ENCODE measurements at regions not wholly inside any gene's neighbourhood (a gene's known extent, or its start where the extent isn't known, plus 50 kb on each side); places are given as distances from the start of the nearest gene placed in this dataset.
"Not testable (repeated sequence)": the region's sequence is repeated elsewhere in the genome, so short reads cannot be mapped to it uniquely, and the experiment has no call there.

- peaks cover 3% of the 10 kb centered on the region for H3K9me3 Mint-ChIP-seq
- no peak overlapping the region for H3K27ac Mint-ChIP-seq
- no peak for DNase-seq
- H3K4me3 Mint-ChIP-seq = no peak overlapping the region
- no peaks in the 10 kb centered on the region for H3K27me3 Mint-ChIP-seq
- ChIA-PET POLR2A (no interaction called here), CTCF (no interaction called here)
- no peaks in the 10 kb centered on the region for H3K36me3 Mint-ChIP-seq (ENCODE audit: low read depth)
- H3K4me1 Mint-ChIP-seq = no peaks in the 10 kb centered on the region
Measured at GRCh38 chr10:23892296-23892695, 316.6 kb upstream of the KIAA1217 start.

GRCh38 chr10:23897267-23897666 lies 311.7 kb upstream of the KIAA1217 start:
- peaks cover 6% of the 10 kb centered on the region for H3K9me3 Mint-ChIP-seq
- ChIA-PET POLR2A (no interaction called here), CTCF (no interaction called here)
- no peaks in the 10 kb centered on the region for H3K36me3 Mint-ChIP-seq (ENCODE audit: low read depth)
- H3K4me1 Mint-ChIP-seq = no peaks in the 10 kb centered on the region
- no peak for DNase-seq
- no peak overlapping the region for H3K4me3 Mint-ChIP-seq
- no peaks in the 10 kb centered on the region for H3K27me3 Mint-ChIP-seq
- no peak overlapping the region for H3K27ac Mint-ChIP-seq

DNA sequence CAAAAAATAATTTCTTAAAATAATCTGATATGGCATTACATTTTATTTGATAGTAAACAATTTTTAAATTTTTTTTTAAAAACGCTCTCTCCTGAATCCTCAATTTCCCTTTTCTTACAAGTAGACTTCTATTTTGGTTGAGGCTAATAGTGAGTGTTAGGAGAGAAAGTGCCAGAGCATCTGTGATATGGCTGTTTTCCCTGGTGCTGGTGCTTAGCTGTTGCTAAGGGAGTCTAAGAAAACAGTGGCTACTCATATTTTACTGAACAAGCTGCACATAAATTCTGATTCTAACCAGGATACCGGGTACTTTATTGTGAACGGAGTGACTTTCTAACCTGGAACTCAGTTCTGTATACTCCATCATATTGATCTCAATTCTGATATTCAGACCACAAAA lies 311.1 kb upstream of the KIAA1217 start:
- Mint-ChIP-seq H3K9me3 (peaks cover 6% of the 10 kb centered on the region), H3K27ac (no peak overlapping the region), H3K36me3 (ENCODE audit: low read depth) (no peaks in the 10 kb centered on the region), H3K27me3 (no peaks in the 10 kb centered on the region), H3K4me1 (no peaks in the 10 kb centered on the region), H3K4me3 (no peak overlapping the region)
- ChIA-PET POLR2A (no interaction called here), CTCF (no interaction called here)
- no peak for DNase-seq

DNA sequence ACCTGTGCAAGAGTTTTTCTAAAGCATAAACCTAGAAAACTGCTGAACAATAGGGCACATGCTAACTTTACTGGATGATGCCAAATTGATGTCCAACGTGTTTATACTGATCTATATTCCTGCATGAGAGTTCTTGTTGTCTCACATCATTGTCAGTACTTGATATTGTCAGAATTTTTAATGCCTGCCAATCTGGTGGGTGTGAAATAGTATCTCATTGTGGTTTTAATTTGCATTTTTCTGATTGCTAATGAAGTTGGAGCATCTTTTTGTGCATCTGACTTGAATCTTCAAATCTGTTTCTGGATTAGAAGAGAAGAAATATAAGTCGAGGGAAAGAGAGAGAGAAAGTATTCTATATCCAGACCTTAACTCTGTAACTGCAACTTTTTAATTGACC lies 309.8 kb upstream of the KIAA1217 start:
- peaks cover 6% of the 10 kb centered on the region for H3K9me3 Mint-ChIP-seq
- no peak overlapping the region for H3K4me3 Mint-ChIP-seq
- H3K4me1 Mint-ChIP-seq = no peaks in the 10 kb centered on the region
- no peaks in the 10 kb centered on the region for H3K36me3 Mint-ChIP-seq (ENCODE audit: low read depth)
- ChIA-PET CTCF (no interaction called here), POLR2A (no interaction called here)
- H3K27me3 Mint-ChIP-seq = no peaks in the 10 kb centered on the region
- no peak overlapping the region for H3K27ac Mint-ChIP-seq
- no peak for DNase-seq

GRCh38 chr10:23910291-23910690 lies 298.6 kb upstream of the KIAA1217 start:
- CTCF ChIA-PET = no interaction called here

DNA sequence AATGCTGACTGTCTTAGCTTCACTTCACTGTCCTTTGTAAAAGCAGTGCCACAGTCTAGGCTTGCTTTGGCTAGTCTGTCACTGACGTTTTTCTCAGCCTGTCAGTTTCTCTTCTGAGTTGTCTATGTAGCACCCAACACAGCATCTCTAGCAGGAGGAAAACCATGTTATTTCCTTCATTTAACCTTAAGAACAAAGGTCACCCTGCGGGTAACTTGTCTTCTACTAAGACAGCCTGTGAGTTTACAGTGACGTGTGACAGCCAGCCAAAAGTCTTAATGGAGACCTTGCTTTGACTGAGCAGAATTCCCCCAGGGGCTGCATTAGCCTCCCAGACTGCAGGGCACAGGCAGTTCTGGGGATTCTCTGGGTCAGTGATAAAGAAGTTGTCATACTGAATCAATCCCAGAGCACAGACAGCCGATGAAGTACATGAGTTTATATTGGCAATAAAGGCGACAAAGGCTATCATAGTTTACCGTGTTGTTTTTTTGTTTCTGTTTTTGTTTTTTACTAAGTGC lies 296.0 kb upstream of the KIAA1217 start:
- H3K9me3 Mint-ChIP-seq = peaks cover 4% of the 10 kb centered on the region
- no peak for DNase-seq
- H3K27ac Mint-ChIP-seq = no peak overlapping the region
- no peaks in the 10 kb centered on the region for H3K4me1 Mint-ChIP-seq
- POLR2A ChIA-PET = no interaction called here
- H3K36me3 Mint-ChIP-seq (ENCODE audit: low read depth) = no peaks in the 10 kb centered on the region
- CTCF ChIA-PET = no interaction called here
- no peak overlapping the region for H3K4me3 Mint-ChIP-seq
- no peaks in the 10 kb centered on the region for H3K27me3 Mint-ChIP-seq

More at GRCh38 chr10:23910291-23910690, 298.6 kb upstream of the KIAA1217 start:
- Mint-ChIP-seq H3K4me1 (no peaks in the 10 kb centered on the region), H3K36me3 (ENCODE audit: low read depth) (no peaks in the 10 kb centered on the region), H3K9me3 (peaks cover 4% of the 10 kb centered on the region), H3K27me3 (no peaks in the 10 kb centered on the region), H3K27ac (no peak overlapping the region), H3K4me3 (no peak overlapping the region)
- POLR2A ChIA-PET = no interaction called here
- DNase-seq = no peak

- ChIA-PET POLR2A (no interaction called here), CTCF (no interaction called here)
- Mint-ChIP-seq H3K4me1 (no peaks in the 10 kb centered on the region), H3K27me3 (no peaks in the 10 kb centered on the region), H3K27ac (no peak overlapping the region), H3K9me3 (no peaks in the 10 kb centered on the region), H3K36me3 (ENCODE audit: low read depth) (no peaks in the 10 kb centered on the region), H3K4me3 (no peak overlapping the region)
- no peak for DNase-seq
Measured at GRCh38 chr10:23914641-23915040, 294.3 kb upstream of the KIAA1217 start.

DNA sequence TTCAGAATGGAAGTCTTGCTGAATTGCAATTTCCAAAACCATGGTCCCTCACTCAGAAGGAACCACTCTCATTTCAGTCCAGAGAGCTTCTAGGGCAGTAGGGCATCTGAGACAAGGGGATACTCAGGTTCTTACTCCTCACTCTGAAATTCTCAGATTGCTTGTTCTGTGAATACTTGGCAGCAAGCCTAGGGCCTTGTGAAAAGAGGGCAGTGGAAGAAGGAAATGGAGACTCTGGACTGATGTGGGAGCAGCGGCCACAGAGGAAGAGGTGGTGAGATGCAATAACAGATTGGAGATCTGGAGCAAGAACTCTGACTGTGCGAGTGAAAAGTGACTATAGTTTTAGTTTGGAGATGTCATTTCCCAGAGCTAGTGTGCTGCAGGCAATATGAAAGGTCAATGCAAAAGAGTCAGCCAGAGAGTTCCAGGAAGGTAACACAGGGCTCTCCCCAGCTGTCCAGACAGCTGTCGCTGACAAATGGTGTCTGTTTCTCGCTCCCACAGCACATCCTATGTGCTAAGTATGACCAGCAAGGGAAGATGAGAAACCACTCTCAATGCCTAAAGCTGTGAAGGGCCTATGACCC lies 291.6 kb upstream of the KIAA1217 start:
- Mint-ChIP-seq H3K9me3 (no peaks in the 10 kb centered on the region), H3K27ac (no peak overlapping the region), H3K36me3 (ENCODE audit: low read depth) (no peaks in the 10 kb centered on the region), H3K4me3 (no peak overlapping the region), H3K27me3 (no peaks in the 10 kb centered on the region), H3K4me1 (no peaks in the 10 kb centered on the region)
- CTCF ChIA-PET = interaction anchor here (0.6 kb wide), 1 partner anchor 1044 kb away, joined by 3 read pairs; no protein-coding TSS in a partner anchor
- POLR2A ChIA-PET = no interaction called here
- DNase-seq = no peak

DNA sequence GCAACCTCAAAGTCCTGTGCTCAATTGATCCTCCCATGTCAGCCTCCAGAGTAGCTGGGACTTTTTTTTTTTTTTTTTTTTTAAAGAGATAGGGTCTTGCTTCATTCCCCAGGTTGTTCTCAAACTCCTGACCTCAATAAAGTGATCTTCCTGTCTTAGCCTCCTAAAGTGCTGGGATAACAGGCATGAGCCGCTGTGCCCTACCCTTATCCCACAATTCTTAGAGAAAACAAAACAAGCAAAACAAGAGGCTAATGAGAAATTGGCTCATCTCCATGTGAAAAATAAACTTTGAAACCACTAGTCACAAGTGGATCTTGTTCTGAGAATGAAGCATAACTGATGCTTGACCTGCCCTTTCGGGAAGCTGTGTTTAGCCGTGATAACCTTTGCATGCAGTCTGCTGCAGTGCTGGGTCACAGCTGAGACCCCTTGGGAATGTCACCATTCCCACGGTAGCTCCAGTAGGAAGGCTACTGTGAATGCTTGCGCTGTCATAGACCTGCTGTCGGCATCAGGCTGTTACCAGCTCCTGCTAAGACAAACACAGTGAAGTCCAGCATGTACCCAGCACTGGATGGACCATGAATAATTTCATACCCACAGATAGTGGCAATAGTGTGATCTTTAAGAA lies 290.7 kb upstream of the KIAA1217 start:
- DNase-seq = no peak
- Mint-ChIP-seq H3K9me3 (no peaks in the 10 kb centered on the region), H3K4me1 (no peaks in the 10 kb centered on the region), H3K27ac (no peak overlapping the region), H3K36me3 (ENCODE audit: low read depth) (no peaks in the 10 kb centered on the region), H3K4me3 (no peak overlapping the region), H3K27me3 (no peaks in the 10 kb centered on the region)
- ChIA-PET POLR2A (no interaction called here), CTCF (no interaction called here)

- Mint-ChIP-seq H3K27ac (no peak overlapping the region), H3K4me1 (no peaks in the 10 kb centered on the region), H3K9me3 (no peaks in the 10 kb centered on the region), H3K27me3 (no peaks in the 10 kb centered on the region), H3K36me3 (ENCODE audit: low read depth) (no peaks in the 10 kb centered on the region), H3K4me3 (no peak overlapping the region)
- DNase-seq = no peak
- ChIA-PET POLR2A (no interaction called here), CTCF (no interaction called here)
Measured at GRCh38 chr10:23918839-23919238, 290.1 kb upstream of the KIAA1217 start.

DNA sequence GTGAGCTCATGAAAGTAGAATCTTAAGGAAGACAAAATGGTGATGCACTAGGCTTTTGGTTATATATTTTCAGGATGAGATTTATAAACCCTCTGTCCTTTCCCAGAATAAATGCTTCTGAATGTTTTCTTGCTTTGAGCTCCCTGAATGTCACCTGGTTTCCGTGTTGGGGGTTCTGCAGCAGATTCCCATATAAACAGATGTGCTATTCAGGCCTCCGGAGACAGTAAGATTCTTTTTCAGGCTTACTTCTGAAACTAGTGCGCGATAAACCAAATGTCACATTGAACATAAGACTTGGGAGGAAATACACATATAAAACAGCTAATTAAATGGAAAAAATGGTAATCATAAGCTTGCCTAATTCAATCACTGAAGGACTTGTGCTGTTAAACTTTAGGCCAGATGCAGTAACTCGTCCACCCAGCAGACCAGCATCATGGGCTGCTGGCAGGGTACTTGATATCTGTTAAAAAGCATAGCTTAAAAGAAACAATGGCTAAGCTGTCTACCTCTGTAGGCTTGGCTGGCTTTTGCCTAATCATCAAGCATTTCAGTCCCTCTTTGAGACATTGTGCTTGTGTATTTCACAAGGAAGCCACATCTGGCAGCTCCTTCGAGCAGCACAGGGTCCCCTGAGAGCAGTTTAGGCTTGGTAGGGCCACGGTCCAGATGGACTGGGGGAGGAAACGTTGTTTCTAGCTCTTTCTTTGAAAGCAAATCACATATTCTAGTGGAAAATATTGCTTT lies 281.2 kb upstream of the KIAA1217 start:
- Mint-ChIP-seq H3K4me3 (no peak overlapping the region), H3K36me3 (ENCODE audit: low read depth) (no peaks in the 10 kb centered on the region), H3K9me3 (no peaks in the 10 kb centered on the region), H3K27ac (no peak overlapping the region), H3K27me3 (no peaks in the 10 kb centered on the region), H3K4me1 (no peaks in the 10 kb centered on the region)
- ChIA-PET CTCF (no interaction called here), POLR2A (no interaction called here)
- no peak for DNase-seq

DNA sequence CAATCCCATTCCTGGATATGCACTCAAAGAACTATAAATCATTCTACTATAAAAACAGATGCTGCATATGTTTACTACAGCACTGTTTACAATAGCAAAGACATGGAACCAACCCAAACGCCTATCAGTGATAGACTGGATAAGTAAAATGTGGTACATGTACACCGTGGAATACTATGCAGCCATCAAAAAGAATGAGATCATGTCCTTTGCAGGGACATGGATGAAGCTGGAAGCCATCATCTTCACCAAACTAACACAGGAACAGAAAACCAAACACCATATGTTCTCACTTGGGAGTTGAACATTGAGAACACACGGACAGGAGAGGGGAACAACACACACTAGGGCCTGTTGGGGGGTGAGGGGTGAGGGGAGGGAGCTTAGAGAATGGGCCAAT lies 274.9 kb upstream of the KIAA1217 start:
- H3K9me3 Mint-ChIP-seq; POLR2A ChIA-PET; H3K4me3 Mint-ChIP-seq; H3K27ac Mint-ChIP-seq; H3K36me3 Mint-ChIP-seq (ENCODE audit: low read depth); H3K4me1 Mint-ChIP-seq; H3K27me3 Mint-ChIP-seq; DNase-seq: not testable (repeated sequence)
- CTCF ChIA-PET = interaction anchor here (0.7 kb wide), 1 partner anchor 12 kb away, joined by 3 read pairs; no protein-coding TSS in a partner anchor

- POLR2A ChIA-PET = no interaction called here
- CTCF ChIA-PET = interaction anchor here (0.6 kb wide), 1 partner anchor 12 kb away, joined by 3 read pairs; no protein-coding TSS in a partner anchor
- H3K4me1 Mint-ChIP-seq = no peaks in the 10 kb centered on the region
- H3K4me3 Mint-ChIP-seq = no peak overlapping the region
- H3K36me3 Mint-ChIP-seq (ENCODE audit: low read depth) = no peaks in the 10 kb centered on the region
- no peaks in the 10 kb centered on the region for H3K9me3 Mint-ChIP-seq
- H3K27ac Mint-ChIP-seq = no peak overlapping the region
- DNase-seq = no peak
- H3K27me3 Mint-ChIP-seq = no peaks in the 10 kb centered on the region
Measured at GRCh38 chr10:23945845-23946244, 263.1 kb upstream of the KIAA1217 start.

DNA sequence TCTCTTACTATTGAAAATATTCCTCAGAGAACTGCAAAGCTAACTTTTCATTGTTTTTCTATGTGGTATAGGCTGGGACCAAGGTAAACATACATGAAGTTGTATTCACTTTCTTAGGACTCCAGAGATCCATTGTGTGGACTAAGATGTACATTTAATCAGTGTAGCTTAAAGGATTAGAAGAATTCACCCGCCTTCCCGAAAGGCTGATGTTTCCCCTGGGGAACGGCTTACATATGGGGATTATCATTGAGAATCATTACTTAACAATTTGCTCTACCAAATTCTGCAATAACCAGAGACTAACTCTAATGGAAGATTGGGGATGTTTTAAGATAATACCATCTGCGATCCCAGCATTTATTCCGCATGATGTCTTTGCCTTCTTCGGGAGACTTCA lies 257.1 kb upstream of the KIAA1217 start:
- POLR2A ChIA-PET = no interaction called here

More for the DNA sequence above, 257.1 kb upstream of the KIAA1217 start:
- Mint-ChIP-seq H3K27me3 (no peaks in the 10 kb centered on the region), H3K4me1 (no peaks in the 10 kb centered on the region), H3K27ac (no peak overlapping the region), H3K4me3 (no peak overlapping the region), H3K9me3 (peaks cover 4% of the 10 kb centered on the region), H3K36me3 (ENCODE audit: low read depth) (no peaks in the 10 kb centered on the region)
- CTCF ChIA-PET = no interaction called here
- no peak for DNase-seq
